CD1c-positive myeloid dendritic cell (primary cell): ENCODE measurements at regions not wholly inside any gene's neighbourhood (a gene's known extent, or its start where the extent isn't known, plus 50 kb on each side); places are given as distances from the start of the nearest gene placed in this dataset.

Source experiments
- DNase-seq: peaks from one replicate; pipeline ENCODE4 v3.0.0-alpha.2; 2016; ENCODE audit errors: extremely low spot score

DNA sequence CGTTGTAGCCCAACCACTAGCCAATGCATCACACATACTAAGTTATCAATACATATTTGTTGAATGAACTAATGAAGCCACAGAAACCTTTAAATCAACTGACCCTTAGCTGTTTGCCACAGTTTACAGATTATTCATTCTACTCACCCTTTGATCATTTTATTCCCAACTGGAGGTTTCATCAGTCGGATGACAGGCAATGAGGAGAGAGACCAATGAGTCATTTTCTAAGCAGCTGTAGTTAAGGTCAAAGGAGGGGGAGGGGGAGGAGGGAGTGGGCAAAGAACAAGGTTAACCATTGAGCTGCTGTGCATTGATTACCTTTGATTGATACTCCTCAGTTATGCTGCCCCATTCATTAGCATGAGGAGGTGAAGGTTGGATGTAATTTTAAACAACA, 469.5 kb downstream of the VRK1 start:
- DNase-seq: no peak

DNA sequence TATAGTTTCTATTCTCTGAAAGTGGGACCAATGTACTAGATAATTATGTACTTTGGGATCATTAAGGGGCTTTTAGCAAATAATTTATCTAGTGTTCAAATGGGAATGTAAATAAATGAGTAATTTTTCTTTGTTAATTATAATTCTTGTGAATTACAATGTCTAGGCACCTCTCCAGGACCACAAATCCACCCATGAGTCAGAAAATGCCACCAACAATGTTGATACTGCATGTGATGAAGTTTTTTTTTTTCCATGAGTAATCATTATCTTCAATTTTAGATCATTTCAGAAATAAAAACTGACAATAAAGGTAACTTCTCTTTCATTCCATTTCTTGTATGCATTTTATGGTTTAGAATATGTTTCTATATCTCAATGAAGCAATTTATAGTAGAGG, 470.3 kb downstream of the VRK1 start:
- DNase-seq: no peak

DNA sequence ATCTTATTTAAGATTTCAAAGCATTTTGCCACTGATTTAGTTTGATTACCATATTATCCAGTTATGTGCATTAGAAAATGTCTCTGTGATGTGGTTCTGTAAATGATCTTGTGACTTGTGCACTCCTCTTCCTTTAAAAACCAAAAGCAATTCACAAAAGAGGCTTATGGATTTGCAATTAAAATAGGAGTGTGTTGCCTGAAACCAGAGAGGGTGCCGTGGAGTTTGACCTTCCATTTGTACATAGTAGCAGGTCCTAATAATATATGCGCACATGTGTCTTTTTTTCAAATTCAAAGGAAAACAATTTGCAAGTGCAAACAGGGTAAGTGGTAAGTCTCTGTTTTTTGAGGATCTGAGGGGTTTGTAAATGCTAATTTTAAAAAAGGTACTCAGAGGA, 470.9 kb downstream of the VRK1 start:
- no peak for DNase-seq

DNA sequence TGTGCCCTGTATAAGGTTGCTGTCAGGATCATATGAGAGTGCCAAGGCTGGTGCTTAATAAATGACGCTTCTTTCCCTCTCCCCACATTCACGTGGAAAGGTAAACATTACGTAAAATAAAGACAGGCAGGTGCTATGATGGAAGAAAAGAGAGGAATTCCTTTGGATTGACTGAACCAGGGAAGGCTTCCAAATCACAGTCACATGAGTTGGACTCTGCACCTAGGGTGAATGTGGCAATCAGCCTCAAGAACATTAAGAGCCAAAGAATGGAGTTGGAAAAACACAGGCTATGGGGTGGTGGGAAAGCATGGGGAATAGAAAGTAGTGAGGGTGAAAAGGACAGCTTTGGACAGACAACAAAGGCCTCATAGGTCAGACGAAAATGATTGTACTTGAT, 473.1 kb downstream of the VRK1 start:
- no peak for DNase-seq

DNA sequence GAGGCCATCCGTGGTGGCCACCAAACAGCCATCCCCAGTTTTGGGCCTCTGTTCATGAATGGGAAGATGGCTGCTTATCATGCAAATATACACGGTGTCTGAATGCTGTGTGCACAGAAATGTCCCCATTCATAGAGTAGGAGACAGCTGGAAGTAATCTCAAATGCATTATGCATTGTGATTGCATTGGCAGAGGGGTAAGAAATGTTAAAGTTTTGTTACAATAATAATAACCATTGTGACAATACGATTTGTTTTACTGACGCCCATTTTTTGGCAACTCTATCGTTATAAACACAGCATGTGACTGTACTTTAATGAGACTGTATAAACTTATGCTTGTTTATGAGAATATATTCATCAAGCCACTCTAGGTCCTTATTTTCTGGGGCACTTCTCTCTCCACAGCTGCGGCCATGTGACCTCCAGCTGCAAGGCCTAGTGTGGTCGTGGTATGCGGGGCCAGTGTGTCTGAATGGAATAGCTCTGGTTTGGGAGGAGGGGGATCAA, 474.3 kb downstream of the VRK1 start:
- no peak for DNase-seq

DNA sequence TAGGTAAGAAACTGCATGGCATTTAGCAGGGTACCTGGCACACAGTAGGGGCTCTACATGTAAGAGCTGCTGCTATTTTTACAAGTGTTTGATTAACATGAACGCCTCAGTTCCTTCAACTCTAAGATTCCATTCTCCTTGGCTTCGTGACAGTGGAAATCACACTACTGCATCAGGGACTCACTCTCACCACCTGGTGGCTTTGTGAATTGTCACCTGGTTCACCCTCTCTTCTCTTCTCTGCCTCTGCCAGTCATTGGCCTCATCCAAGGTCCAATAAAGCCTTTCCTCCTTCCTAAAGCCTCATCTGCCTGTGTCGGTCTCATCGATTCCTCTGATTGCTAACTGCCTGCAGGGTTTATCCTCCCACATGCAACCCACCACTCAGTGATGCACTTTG, 476.4 kb downstream of the VRK1 start:
- DNase-seq: no peak

DNA sequence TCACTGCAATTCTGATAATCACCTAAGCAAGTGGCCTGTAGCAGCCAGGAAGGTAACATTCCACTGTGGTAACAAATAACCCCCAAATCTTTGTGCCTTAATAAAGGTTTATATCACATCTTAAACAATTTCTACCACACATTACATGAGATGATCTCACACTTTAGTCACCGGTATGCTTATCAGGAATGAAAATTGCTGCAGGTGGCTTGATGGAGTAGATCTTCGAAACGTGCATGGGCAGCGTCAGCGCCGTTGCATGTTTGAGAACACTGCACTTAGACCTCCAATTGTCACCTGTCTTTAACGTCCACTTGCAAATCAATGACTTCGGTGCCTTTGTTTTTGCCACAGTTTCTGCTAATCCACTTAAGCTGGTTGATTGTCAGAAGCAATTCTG, 477.4 kb downstream of the VRK1 start:
- no peak for DNase-seq

DNA sequence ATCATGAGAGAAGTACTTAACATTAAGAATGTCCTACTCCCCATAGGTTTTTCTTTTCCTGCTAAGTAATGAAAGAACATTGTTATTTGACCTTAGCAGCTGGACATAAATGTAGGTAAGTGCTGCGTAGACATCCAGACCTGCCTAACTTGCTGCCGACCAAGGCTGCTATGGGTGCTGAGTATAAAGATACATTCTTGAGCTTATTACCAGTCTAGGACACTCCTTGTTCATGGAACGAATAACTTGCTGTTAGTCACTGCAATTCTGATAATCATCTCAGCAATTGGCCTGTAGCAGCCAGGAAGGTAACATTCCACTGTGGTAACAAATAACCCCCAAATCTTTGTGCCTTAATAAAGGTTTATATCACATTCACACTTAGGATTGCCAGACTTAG, 478.1 kb downstream of the VRK1 start:
- no peak for DNase-seq

DNA sequence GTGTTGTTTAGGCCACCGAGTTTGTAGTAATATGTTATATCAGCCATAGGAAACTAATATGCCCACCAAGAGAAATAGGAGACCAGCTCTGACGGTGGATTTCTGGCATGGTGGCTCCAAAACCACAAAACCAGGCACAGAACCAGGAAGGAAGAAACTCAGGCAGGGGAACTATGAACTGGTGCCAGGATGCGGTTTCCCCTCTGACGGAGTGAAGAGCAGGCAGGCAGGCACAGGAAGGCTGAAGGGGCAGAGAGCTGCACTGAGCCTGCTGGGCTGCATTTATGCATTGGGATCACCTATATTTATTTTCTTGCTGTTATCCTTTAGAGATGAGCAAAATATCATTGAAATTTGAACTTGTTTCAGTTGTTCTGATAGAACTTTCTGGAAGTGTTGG, 479.4 kb downstream of the VRK1 start:
- no peak for DNase-seq

DNA sequence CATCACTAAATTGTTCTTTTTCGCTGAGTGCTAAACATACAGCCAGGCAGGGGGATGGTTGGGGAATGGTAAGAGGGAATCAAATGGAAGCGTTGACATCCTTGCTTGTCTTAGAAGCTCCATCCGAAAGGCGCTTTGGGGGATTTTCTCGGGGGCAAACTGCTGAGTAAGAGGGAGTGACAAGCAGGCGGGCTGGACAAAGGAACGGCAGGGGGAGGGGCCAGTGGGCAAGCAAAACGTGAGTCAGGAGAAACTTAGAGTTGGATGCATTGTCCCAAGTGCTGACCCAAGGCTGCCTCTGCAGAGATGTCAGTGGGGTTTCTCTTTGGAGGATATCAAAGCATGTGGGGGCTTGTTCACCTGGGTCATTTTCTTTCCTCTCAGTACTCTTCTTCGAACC, 480.5 kb downstream of the VRK1 start:
- no peak for DNase-seq

DNA sequence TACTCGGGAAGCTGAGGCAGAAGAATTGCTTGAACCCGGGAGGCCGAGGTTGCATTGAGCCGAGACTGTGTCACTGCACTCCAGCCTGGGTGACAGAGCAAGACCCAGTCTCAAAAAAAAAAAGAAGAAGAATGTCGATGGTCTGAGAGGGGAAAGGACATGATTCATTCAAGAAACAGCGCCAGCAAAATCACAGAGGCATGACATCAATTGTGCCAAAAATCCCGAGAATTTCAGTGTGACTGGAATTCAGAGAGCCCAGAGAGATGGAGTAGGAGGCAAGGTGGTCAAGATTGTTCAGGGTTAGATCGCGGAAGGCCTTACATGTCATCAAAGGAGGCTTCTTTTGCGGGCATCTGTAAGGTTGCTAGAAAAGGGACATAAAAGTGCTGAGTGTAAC, 483.3 kb downstream of the VRK1 start:
- no peak for DNase-seq

DNA sequence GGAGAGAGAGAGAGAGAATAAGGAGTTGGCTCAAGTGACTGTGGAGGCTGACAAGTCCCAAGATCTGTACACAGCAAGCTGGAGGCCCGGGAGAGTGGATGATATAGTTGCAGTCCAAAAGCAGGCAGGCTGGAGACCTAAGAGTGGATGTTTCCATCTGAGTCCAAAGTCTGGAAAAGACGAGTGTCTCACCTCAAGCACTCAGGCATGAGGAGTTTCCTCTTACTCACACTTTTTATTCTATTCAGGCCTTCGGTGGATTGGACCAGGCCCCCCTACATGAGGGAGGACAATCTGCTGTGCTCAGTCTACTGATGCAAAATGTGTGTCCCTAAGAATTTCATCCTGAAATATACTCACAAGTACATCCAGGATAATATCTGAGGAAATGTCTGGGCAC, 484.6 kb downstream of the VRK1 start:
- no peak for DNase-seq

DNA sequence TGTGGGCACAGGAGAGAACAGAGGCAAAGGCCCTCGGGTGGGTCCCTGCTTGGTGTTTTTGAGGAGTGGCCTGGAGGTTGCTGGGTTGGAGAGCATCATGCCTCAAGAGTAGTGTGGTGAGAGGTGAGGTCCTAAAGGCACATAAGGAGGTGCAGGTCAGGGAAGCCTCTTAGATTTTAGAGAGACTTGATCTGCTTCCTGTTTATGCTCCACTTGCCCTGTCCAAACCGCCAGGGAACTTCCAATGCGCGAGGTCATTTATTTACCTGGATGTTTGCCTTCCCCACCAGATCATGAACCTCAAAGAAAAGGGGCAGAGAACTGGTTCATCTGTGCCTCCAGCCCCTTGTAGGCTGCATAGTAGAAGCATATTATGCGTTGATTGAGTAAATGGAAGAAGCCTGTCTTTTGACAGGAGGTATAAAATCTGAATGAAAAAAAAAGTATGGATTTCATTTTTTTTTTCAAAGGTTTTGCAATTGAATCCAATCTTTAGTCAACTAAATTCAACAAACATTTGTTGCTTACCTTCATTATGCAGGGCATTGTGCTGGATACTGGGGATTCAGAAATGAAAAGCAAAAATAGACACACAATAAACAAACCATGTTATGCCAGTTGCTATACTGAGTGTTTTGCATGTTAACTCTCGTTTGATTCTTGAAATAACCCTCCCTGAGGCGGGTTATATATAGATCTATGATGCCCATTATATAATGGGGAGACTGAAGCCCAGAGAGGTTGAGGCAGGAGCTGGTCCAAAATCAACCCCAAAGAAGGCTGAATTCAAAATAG, 485.2 kb downstream of the VRK1 start:
- no peak for DNase-seq

DNA sequence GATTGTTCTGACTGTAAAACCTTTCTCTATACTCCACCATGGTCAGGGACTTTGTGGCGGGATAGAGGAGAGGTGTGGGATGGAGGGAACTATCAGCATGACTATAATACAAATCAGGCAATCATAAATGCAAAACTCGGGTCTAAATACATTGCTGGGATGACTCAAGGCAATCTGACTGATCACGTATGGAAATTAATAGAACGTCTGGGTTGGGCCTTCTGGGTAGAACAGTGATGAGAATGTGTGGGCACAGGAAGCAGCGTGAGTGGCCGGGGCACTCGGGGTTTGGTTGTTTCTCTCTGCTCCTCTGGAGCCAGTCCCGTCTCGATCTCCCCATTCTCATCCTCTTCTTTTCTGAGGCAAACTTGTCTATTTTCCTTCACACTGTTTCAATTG, 485.8 kb downstream of the VRK1 start:
- DNase-seq: no peak

DNA sequence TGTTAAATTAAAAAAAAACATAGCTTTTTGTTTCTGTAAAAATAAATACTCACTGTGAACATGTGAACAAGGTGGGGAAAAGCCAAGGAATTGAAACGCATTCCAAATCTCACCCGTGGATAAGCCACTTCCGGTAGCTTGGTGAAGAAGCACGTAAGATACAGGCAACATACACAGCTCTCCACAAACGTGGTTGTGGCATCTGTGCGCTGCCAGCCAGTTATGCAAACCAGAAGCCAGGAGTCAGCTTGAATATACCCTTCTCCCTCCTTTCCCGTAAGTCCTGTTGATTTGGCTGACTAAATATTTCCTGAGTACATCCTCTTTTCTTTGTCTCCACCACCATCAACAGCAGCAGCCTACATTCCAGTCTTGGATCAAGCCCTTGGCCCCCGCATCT, 486.2 kb downstream of the VRK1 start:
- no peak for DNase-seq

DNA sequence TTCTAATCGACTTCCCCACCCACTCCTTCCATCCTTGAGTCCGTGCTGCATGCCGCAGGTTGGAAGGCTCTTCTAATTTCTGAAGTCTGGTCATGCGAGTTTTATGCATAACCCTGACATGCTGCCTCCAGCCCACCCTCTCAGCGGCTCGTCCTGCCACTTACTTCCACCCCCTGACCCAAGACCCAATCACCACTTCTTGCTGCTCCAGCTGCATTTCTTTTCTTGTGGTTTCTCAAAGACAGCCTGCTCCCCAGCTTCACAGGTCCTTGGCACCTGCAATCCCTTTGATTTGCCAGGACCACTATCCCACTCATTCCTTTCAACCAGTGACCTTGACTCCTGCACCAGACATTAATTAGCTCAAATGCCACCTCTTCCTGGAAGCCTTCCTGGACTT, 486.7 kb downstream of the VRK1 start:
- no peak for DNase-seq

DNA sequence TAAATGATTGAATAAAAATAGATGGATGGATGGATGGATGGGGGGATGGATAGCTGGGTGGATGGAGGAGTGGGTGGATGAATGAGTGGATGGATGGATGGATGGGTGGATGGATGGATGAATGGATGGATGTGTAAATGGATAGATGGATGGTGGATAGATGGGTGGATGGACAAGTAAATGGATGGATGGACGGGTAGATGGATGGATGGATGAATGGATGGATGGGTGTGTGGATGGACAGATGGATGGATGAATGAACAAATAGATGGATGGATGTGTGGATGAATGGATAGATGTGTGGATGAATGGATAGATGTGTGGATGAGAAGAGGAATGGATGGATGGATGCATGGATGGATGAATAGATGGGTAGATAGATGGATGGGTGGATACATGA, 490.8 kb downstream of the VRK1 start:
- DNase-seq: no peak

DNA sequence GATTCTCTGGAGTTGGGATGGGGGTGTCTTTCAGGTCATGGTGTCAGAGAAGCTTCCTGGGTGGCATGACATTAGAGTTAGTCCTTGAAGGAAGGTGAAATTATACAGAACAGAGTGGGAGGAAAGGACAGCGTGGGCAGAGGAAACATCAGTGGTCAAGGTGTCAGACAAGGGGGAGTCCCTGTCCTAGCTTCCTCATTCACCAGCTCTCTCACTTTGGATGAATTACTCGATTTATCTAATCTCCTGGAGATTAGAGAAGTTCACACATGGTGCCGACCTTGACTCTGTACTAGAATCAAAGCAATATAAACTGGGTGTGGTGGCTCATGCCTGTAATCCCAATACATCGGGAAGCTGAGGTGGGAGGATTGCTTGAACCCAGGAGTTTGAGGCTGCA, 492.9 kb downstream of the VRK1 start:
- no peak for DNase-seq

DNA sequence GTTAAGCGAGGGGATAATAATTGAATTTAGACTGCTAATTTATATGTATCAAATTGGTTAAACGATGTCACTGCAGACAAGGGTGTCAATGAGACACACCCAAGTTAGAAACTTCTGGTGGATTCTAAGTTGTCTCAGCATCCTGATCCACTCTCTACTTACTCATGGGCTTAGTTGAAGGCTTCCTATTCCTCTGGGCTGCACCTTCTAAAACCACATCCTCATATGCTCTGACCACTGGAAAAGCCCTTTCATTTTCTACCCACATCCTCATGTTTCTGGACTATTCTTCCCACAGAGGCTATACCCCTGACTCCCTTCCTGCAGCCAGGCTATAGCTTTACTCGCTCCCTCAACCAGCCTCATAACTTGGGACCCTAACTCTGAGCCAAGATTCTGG, 493.8 kb downstream of the VRK1 start:
- DNase-seq: peak; percentile 8

DNA sequence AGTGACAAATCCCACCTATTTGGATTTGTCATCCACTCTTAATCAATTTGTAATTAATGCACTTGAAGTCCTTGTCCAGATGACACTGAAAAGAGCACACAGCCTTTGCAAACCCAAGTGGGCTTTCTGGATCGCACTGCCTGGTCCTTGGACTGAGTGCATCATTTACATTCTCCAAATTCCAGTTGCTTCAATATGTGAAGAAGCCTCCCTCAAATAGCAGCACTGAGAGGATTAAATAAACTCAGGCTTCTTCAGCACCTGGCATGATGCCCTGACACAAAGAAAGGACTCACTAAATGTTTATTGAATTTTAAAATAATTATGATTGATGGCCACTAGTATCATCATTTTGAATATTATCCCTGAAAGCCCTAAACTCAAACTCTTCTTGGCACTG, 496.5 kb downstream of the VRK1 start:
- DNase-seq: no peak

DNA sequence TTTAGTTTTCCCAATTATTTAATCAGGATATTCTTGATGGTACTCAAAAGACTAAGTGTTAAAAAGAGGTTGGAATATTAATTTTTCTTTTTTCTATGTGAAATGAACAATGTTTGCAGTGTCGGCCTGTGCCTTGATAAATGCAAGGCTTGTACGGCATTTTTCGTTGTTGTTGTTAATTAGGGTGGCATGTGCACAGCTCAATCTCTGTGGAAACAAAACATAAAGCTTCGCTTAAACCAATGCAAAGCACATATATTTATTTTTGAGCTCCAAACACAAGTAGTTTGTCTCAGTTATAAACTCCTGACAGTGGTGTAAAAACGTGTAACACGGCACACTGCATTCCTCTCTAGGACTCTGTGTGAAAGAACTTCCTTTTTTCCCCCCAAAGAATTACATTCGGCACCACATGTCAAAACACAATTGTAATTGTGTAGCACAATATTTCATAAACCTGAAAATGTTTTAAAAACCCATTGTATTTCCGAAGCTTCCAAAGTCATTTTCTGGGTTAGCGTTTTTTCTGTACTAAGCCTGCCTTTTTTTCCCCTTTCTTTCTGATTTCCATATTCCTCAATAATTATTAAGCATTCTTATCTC, 498.0 kb downstream of the VRK1 start:
- DNase-seq: no peak

DNA sequence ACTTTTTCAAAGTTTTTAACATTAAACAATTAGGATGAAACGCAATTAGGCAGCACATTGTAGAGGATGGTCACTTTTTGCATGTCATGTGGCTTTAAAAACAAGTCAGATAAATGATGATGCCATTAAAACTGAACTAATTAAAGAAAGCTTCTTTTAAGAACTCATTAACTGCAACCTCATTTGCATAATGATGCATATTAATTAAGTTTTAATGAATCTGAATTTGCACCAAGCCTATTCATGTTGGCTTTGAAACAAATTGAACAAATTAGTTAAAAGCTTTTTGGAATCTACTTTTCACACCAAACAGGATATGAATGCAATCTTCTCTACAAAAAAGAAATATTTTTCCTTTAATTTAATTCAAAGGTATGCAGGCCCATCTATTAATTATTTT, 499.0 kb downstream of the VRK1 start:
- no peak for DNase-seq

DNA sequence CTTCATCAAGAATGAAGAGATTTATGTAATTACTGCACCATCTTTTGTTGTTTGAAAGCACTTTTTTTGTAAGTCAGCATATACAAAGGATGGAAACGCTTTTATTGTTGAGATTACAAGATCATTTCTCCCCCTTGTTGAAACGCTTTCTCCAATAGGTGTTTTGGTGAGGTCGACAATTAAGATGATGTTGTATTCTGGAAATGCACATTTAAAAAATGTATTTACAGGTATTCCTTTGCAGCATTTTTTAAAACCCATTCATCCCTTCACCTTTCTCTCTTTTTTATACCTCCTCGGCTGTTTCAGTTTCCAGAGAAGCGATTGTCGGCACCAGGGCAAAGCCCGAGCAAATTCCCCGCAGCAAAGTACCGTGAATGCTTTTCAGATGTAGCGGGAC, 499.9 kb downstream of the VRK1 start:
- no peak for DNase-seq

DNA sequence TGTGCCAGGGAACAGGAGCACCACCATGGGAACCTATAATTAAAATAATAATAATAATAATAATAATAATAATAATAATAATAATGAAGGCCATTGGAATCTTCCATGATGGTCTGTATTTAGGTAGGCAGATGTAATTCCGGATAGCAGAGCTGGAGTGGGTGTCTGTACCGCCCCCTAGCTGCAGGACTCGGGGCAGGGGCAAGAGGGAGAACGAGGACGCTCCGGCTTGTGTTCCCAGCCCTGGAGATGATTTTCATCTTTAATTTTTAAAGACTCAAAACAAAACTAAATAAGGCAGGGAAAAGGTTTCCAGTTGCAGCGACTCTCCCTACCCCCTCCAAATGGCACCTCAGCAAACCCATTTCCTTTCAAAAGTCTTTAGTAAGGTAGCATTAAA, 501.1 kb downstream of the VRK1 start:
- DNase-seq: no peak
